VCaP (cell line): ENCODE measurements at regions not wholly inside any gene's neighbourhood (a gene's known extent, or its start where the extent isn't known, plus 50 kb on each side); places are given as distances from the start of the nearest gene placed in this dataset.

Experiments
- H3K27ac ChIP-seq: fragments of 450-650 bp; 2 replicates; pipeline ENCODE4 v1.5.1; 2017
- CTCF ChIP-seq: fragments of 450-650 bp; conservative IDR thresholded peaks from 2 replicates; pipeline ENCODE4 v1.5.1; 2017; ENCODE audit warnings: mild to moderate bottlenecking, moderate library complexity

GRCh38 chr12:25327321-25327720, 76.6 kb upstream of the KRAS start:
- TF ChIP-seq CTCF: no peak
- H3K27ac ChIP-seq: peak overlapping the region; percentile 40

- H3K27ac ChIP-seq: no peak overlapping the region
- TF ChIP-seq CTCF: no peak
Observed at GRCh38 chr12:25326326-25326725, 75.6 kb upstream of the KRAS start.

GRCh38 chr12:25324861-25325260, 74.1 kb upstream of the KRAS start:
- no peak overlapping the region for H3K27ac ChIP-seq
- TF ChIP-seq CTCF: no peak

- TF ChIP-seq CTCF: no peak
- H3K27ac ChIP-seq: no peak overlapping the region
Observed at GRCh38 chr12:25323581-25323982, 72.9 kb upstream of the KRAS start.

GRCh38 chr12:25322918-25323531, 72.3 kb upstream of the KRAS start:
- H3K27ac ChIP-seq: no peak overlapping the region
- no peak for TF ChIP-seq CTCF

GRCh38 chr12:25322351-25322750, 71.6 kb upstream of the KRAS start:
- no peak for TF ChIP-seq CTCF
- no peak overlapping the region for H3K27ac ChIP-seq

GRCh38 chr12:25321772-25322171, 71.0 kb upstream of the KRAS start:
- H3K27ac ChIP-seq: no peak overlapping the region
- TF ChIP-seq CTCF: no peak
